K562 (cell line): ENCODE measurements at regions not wholly inside any gene's neighbourhood (a gene's known extent, or its start where the extent isn't known, plus 50 kb on each side); places are given as distances from the start of the nearest gene placed in this dataset.

Experiments used
- GTF2B ChIP-seq: IDR thresholded peaks from 2 replicates; pipeline ENCODE4 v1.6.1; 2011; ENCODE audit not compliant: insufficient read length; ENCODE audit errors: extremely low read depth
- HMGN3 ChIP-seq: IDR thresholded peaks from 2 replicates; pipeline ENCODE4 v1.6.1; 2011; ENCODE audit warnings: borderline replicate concordance, low read depth, mild to moderate bottlenecking, mixed read lengths, low read length; ENCODE audit not compliant: insufficient read length; ENCODE audit errors: extremely low read depth
- KLF13 ChIP-seq: fragments of 450-650 bp; IDR thresholded peaks from 2 replicates; pipeline ENCODE4 v1.6.1; 2016; ENCODE audit warnings: missing genetic modification characterization, low read depth, mild to moderate bottlenecking, missing compliant biosample characterization, moderate library complexity, borderline replicate concordance
- MGA ChIP-seq: fragments of 450-650 bp; IDR thresholded peaks from 2 replicates; pipeline ENCODE4 v1.6.1; 2016; ENCODE audit warnings: mild to moderate bottlenecking, moderate library complexity
- SMARCC2 ChIP-seq: fragments of 450-650 bp; IDR thresholded peaks from 2 replicates; pipeline ENCODE4 v1.6.1; 2017; ENCODE audit warnings: antibody characterized with exemption, moderate library complexity, mild to moderate bottlenecking, low read depth
- ZC3H8 ChIP-seq: fragments of 450-650 bp; IDR thresholded peaks from 2 replicates; pipeline ENCODE4 v1.6.1; 2017
- ZNF133 ChIP-seq: fragments of 250-450 bp; sonication (Bioruptor Pico); IDR thresholded peaks from 2 replicates; pipeline ENCODE4 v1.4.0; 2020; ENCODE audit warnings: mild to moderate bottlenecking

GRCh38 chr6:137808836-137809315, 58.2 kb upstream of the TNFAIP3 start (continued):
- TF ChIP-seq MGA (peak; percentile 30), KLF13 (no peak), ZC3H8 (no peak), ZNF133 (no peak), SMARCC2 (no peak), GTF2B (no peak), HMGN3 (no peak)
